ENCODE measurements at regions not wholly inside any gene's neighbourhood (a gene's known extent, or its start where the extent isn't known, plus 50 kb on each side); places are given as distances from the start of the nearest gene placed in this dataset.

- no peaks in the 10 kb centered on the region for H3K4me1 ChIP-seq (ENCODE audit: control insufficient read depth, low read length)
- H3K27me3 ChIP-seq (ENCODE audit: control insufficient read depth, low read length), result no peaks in the 10 kb centered on the region
- TF ChIP-seq EZH2phosphoT487 (IDR thresholded peaks at IDR 0.05; ENCODE audit: borderline replicate concordance, low read length) (no peak), CTCF (IDR thresholded peaks at IDR 0.05; ENCODE audit: low read depth, low read length, poor library complexity, severe bottlenecking) (no peak)
- H4K20me1 ChIP-seq (ENCODE audit: control insufficient read depth, insufficient read depth, low read depth, low read length), result no peaks in the 10 kb centered on the region
- no peaks in the 10 kb centered on the region for H3K9me2 ChIP-seq (replicated peaks; ENCODE audit: control insufficient read depth, low read length)
- no peak overlapping the region for H3K4me3 ChIP-seq (ENCODE audit: low read length)
- H3K4me2 ChIP-seq (ENCODE audit: low read length), result no peak overlapping the region
- H3K36me3 ChIP-seq (ENCODE audit: control insufficient read depth, low read length), result no peaks in the 10 kb centered on the region
- no peak overlapping the region for H3K27ac ChIP-seq (ENCODE audit: low read depth, low read length)
- H3K79me2 ChIP-seq (ENCODE audit: control insufficient read depth, low read length), result no peaks in the 10 kb centered on the region
- H3K9me3 ChIP-seq (ENCODE audit: control insufficient read depth, insufficient read depth, low read length), result no peaks in the 10 kb centered on the region
- no peaks in the 10 kb centered on the region for H3F3A ChIP-seq (ENCODE audit: control insufficient read depth, insufficient read depth)
Measured at GRCh38 chr7:115779561-115779960, 251.0 kb downstream of the TFEC start.

GRCh38 chr7:115775981-115776380 lies 254.6 kb downstream of the TFEC start:
- Histone ChIP-seq H3F3A (ENCODE audit: control insufficient read depth, insufficient read depth) (no peaks in the 10 kb centered on the region), H3K4me1 (ENCODE audit: control insufficient read depth, low read length) (no peaks in the 10 kb centered on the region), H3K36me3 (ENCODE audit: control insufficient read depth, low read length) (no peaks in the 10 kb centered on the region), H3K79me2 (ENCODE audit: control insufficient read depth, low read length) (no peaks in the 10 kb centered on the region), H3K27ac (ENCODE audit: low read depth, low read length) (no peak overlapping the region), H3K9me3 (ENCODE audit: control insufficient read depth, insufficient read depth, low read length) (no peaks in the 10 kb centered on the region), H4K20me1 (ENCODE audit: control insufficient read depth, insufficient read depth, low read depth, low read length) (no peaks in the 10 kb centered on the region), H3K9me2 (replicated peaks; ENCODE audit: control insufficient read depth, low read length) (no peaks in the 10 kb centered on the region), H3K4me3 (ENCODE audit: low read length) (no peak overlapping the region), H3K27me3 (ENCODE audit: control insufficient read depth, low read length) (no peaks in the 10 kb centered on the region), H3K4me2 (ENCODE audit: low read length) (no peak overlapping the region)
- TF ChIP-seq CTCF (IDR thresholded peaks at IDR 0.05; ENCODE audit: low read depth, low read length, poor library complexity, severe bottlenecking) (no peak), EZH2phosphoT487 (IDR thresholded peaks at IDR 0.05; ENCODE audit: borderline replicate concordance, low read length) (no peak)

GRCh38 chr7:115763347-115763746 lies 267.2 kb downstream of the TFEC start:
- TF ChIP-seq EZH2phosphoT487 (IDR thresholded peaks at IDR 0.05; ENCODE audit: borderline replicate concordance, low read length) (no peak), CTCF (IDR thresholded peaks at IDR 0.05; ENCODE audit: low read depth, low read length, poor library complexity, severe bottlenecking) (no peak)

GRCh38 chr7:115758025-115758424 lies 272.5 kb downstream of the TFEC start:
- no peaks in the 10 kb centered on the region for H3K9me2 ChIP-seq (replicated peaks; ENCODE audit: control insufficient read depth, low read length)
- H3K27ac ChIP-seq (ENCODE audit: low read depth, low read length), result no peak overlapping the region
- H3K36me3 ChIP-seq (ENCODE audit: control insufficient read depth, low read length), result no peaks in the 10 kb centered on the region
- TF ChIP-seq CTCF (IDR thresholded peaks at IDR 0.05; ENCODE audit: low read depth, low read length, poor library complexity, severe bottlenecking), result no peak
- no peak for TF ChIP-seq EZH2phosphoT487 (IDR thresholded peaks at IDR 0.05; ENCODE audit: borderline replicate concordance, low read length)
- no peaks in the 10 kb centered on the region for H3K27me3 ChIP-seq (ENCODE audit: control insufficient read depth, low read length)
- no peak overlapping the region for H3K4me2 ChIP-seq (ENCODE audit: low read length)
- no peaks in the 10 kb centered on the region for H3F3A ChIP-seq (ENCODE audit: control insufficient read depth, insufficient read depth)
- H3K4me1 ChIP-seq (ENCODE audit: control insufficient read depth, low read length), result no peaks in the 10 kb centered on the region
- H4K20me1 ChIP-seq (ENCODE audit: control insufficient read depth, insufficient read depth, low read depth, low read length), result no peaks in the 10 kb centered on the region
- H3K79me2 ChIP-seq (ENCODE audit: control insufficient read depth, low read length), result no peaks in the 10 kb centered on the region
- H3K9me3 ChIP-seq (ENCODE audit: control insufficient read depth, insufficient read depth, low read length), result no peaks in the 10 kb centered on the region
- H3K4me3 ChIP-seq (ENCODE audit: low read length), result no peak overlapping the region

More at GRCh38 chr7:115763347-115763746, 267.2 kb downstream of the TFEC start:
- no peak overlapping the region for H3K4me2 ChIP-seq (ENCODE audit: low read length)
- H3K4me3 ChIP-seq (ENCODE audit: low read length), result no peak overlapping the region
- H3K27me3 ChIP-seq (ENCODE audit: control insufficient read depth, low read length), result no peaks in the 10 kb centered on the region
- no peaks in the 10 kb centered on the region for H4K20me1 ChIP-seq (ENCODE audit: control insufficient read depth, insufficient read depth, low read depth, low read length)
- no peak overlapping the region for H3K27ac ChIP-seq (ENCODE audit: low read depth, low read length)
- H3F3A ChIP-seq (ENCODE audit: control insufficient read depth, insufficient read depth), result no peaks in the 10 kb centered on the region
- H3K9me2 ChIP-seq (replicated peaks; ENCODE audit: control insufficient read depth, low read length), result no peaks in the 10 kb centered on the region
- H3K79me2 ChIP-seq (ENCODE audit: control insufficient read depth, low read length), result no peaks in the 10 kb centered on the region
- no peaks in the 10 kb centered on the region for H3K4me1 ChIP-seq (ENCODE audit: control insufficient read depth, low read length)
- no peaks in the 10 kb centered on the region for H3K36me3 ChIP-seq (ENCODE audit: control insufficient read depth, low read length)
- H3K9me3 ChIP-seq (ENCODE audit: control insufficient read depth, insufficient read depth, low read length), result no peaks in the 10 kb centered on the region
